Psoas muscle (tissue), 7 donors: ENCODE measurements at regions not wholly inside any gene's neighbourhood (a gene's known extent, or its start where the extent isn't known, plus 50 kb on each side); places are given as distances from the start of the nearest gene placed in this dataset.

ENCODE experiments used
- ATAC-seq, 4 donors: fragments of 200-7000 bp; cut with Tn5 transposase; one replicate each; pipeline ENCODE4 v1.9.1; 2020; ENCODE audit warnings: moderate library complexity in 3 of 4, mild to moderate bottlenecking in 2 of 4
- DNase-seq, 2 donors: peaks; one replicate each; pipeline ENCODE4 v3.0.0-alpha.2; 2020
- H3K27ac ChIP-seq: fragments of 200-600 bp; one replicate; pipeline ENCODE4 v1.8.0; 2022
- H3K27me3 ChIP-seq, 3 donors: fragments of 200-600 bp in 1 of 3; one replicate each; pipeline versions ENCODE4 v1.6.1 to v1.8.0; 2013 to 2022; ENCODE audit warnings: low read length in 2 of 3, mild to moderate bottlenecking in 2 of 3, moderate library complexity in 1 of 3; ENCODE audit not compliant: insufficient read depth in 3 of 3
- H3K36me3 ChIP-seq, 2 donors: fragments of 200-600 bp in 1 of 2; one replicate each; pipeline versions ENCODE4 v1.6.1 to v1.8.0; 2013 to 2022; ENCODE audit warnings: low read depth in 1 of 2, mild to moderate bottlenecking in 1 of 2, moderate library complexity in 1 of 2; ENCODE audit not compliant: insufficient read depth in 1 of 2
- H3K4me1 ChIP-seq: fragments of 200-600 bp; one replicate; pipeline ENCODE4 v1.8.0; 2022
- H3K4me3 ChIP-seq: fragments of 200-600 bp; one replicate; pipeline ENCODE4 v1.8.0; 2022; ENCODE audit warnings: mild to moderate bottlenecking
- H3K9me3 ChIP-seq: fragments of 200-600 bp; one replicate; pipeline ENCODE4 v1.8.0; 2022
- CTCF ChIP-seq: fragments of 200-600 bp; IDR thresholded peaks from one replicate; pipeline ENCODE4 v1.8.0; 2022; ENCODE audit warnings: antibody characterized with exemption
- WGBS, 3 donors: extraction: QIAGEN DNeasy Blood & Tissue Kit; methylation state at CpG; one replicate each; pipeline versions ENCODE4 v1.1.6 to v1.1.7; 2013; 5-methylcytosine and 5-hydroxymethylcytosine counted together
- intact Hi-C, 2 donors: fragments of 100-400 bp; cut with DNase I; formaldehyde crosslinking; loops; one replicate each; pipeline versions ENCODE4 v1.11.0 to v1.14.2; 2022
- donor health status: healthy with polysubstance abuse.
- donor health status: DM: no; HTN: no; CAD: no; lungs with moderate emphysema.
- donor health status: Bipolar disorder and iron deficiency.
- donor health status: healthy.
- donor health status: DM: yes; HTN: yes; CAD: no.
- donor health status: DM: no; HTN: no; CAD: no.
- donor health status: DM: yes; HTN: yes; CAD: no.

- no peaks in the 10 kb centered on the region for H3K36me3 ChIP-seq
- peaks cover 0 to 24% (median 0%) of the 10 kb centered on the region in 3 donors for H3K27me3 ChIP-seq
- 46 to 52% (median 47%) methylated on average over 5 of the region's 5 CpGs for WGBS, 3 donors
- no peaks in the 10 kb centered on the region for H3K4me1 ChIP-seq
- DNase-seq (no peak), ATAC-seq (no peak)
- intact Hi-C loops: no loop called here
- no peak overlapping the region for H3K27ac ChIP-seq
- no peaks in the 10 kb centered on the region for H3K9me3 ChIP-seq
- H3K4me3 ChIP-seq: no peak overlapping the region
- TF ChIP-seq CTCF: no peak
Measured at GRCh38 chr9:97759581-97760288, 62.6 kb upstream of the XPA start.

- no peak for ATAC-seq
- Histone ChIP-seq H3K36me3 (no peaks in the 10 kb centered on the region), H3K4me3 (no peak overlapping the region), H3K4me1 (no peaks in the 10 kb centered on the region), H3K9me3 (no peaks in the 10 kb centered on the region), H3K27me3 (peaks cover 0 to 24% (median 0%) of the 10 kb centered on the region in 3 donors), H3K27ac (no peak overlapping the region)
- 55 to 70% (median 58%) methylated on average over 8 of the region's 8 CpGs for WGBS, 3 donors
- TF ChIP-seq CTCF: no peak
- DNase-seq: no peak
- intact Hi-C loops: no loop called here
Measured at GRCh38 chr9:97761056-97761598, 64.0 kb upstream of the XPA start.

- H3K27me3 ChIP-seq: peaks cover 0 to 24% (median 0%) of the 10 kb centered on the region in 3 donors
- no peaks in the 10 kb centered on the region for H3K36me3 ChIP-seq
- intact Hi-C loops: no loop called here
- H3K9me3 ChIP-seq: no peaks in the 10 kb centered on the region
- no peak overlapping the region for H3K4me3 ChIP-seq
- ATAC-seq (no peak), DNase-seq (no peak)
- no peak overlapping the region for H3K27ac ChIP-seq
- H3K4me1 ChIP-seq: no peaks in the 10 kb centered on the region
- 75 to 81% (median 78%) methylated on average over 8 of the region's 8 CpGs for WGBS, 3 donors
- TF ChIP-seq CTCF: no peak
Measured at GRCh38 chr9:97761879-97762278, 64.7 kb upstream of the XPA start.

- H3K27me3 ChIP-seq: peaks cover 0 to 30% (median 0%) of the 10 kb centered on the region in 3 donors
- TF ChIP-seq CTCF: no peak
- H3K36me3 ChIP-seq: no peaks in the 10 kb centered on the region
- no peak overlapping the region for H3K4me3 ChIP-seq
- H3K9me3 ChIP-seq: no peaks in the 10 kb centered on the region
- intact Hi-C loops: no loop called here
- H3K27ac ChIP-seq: no peak overlapping the region
- no peak for DNase-seq
- H3K4me1 ChIP-seq: no peaks in the 10 kb centered on the region
- WGBS, 3 donors: 33 to 51% (median 36%) methylated on average over 4 of the region's 4 CpGs
- ATAC-seq: no peak
Measured at GRCh38 chr9:97763874-97764273, 66.7 kb upstream of the XPA start.
